GM10266 (cell line): ENCODE measurements at regions not wholly inside any gene's neighbourhood (a gene's known extent, or its start where the extent isn't known, plus 50 kb on each side); places are given as distances from the start of the nearest gene placed in this dataset.

ENCODE experiments used
- DNase-seq: peaks from one replicate; pipeline ENCODE4 v3.0.0; 2012; ENCODE audit errors: extremely low spot score
- CTCF ChIP-seq: IDR thresholded peaks from 2 replicates; pipeline ENCODE4 v1.5.1; 2012; ENCODE audit warnings: mild to moderate bottlenecking, low read depth; ENCODE audit not compliant: control insufficient read depth, insufficient read depth; ENCODE audit errors: missing control alignments

GRCh38 chr14:34009956-34010355 lies 59.1 kb upstream of the EGLN3 start:
- TF ChIP-seq CTCF, result no peak
- DNase-seq, result no peak

GRCh38 chr14:34007902-34008301 lies 57.0 kb upstream of the EGLN3 start:
- no peak for TF ChIP-seq CTCF
- DNase-seq, result no peak

- TF ChIP-seq CTCF, result no peak
- DNase-seq, result no peak
These were observed 55.0 kb upstream of the EGLN3 start for GRCh38 chr14:34005901-34006300.

- no peak for TF ChIP-seq CTCF
- DNase-seq, result no peak
These were observed 54.0 kb upstream of the EGLN3 start for GRCh38 chr14:34004881-34005280.

GRCh38 chr14:34003691-34004090 lies 52.8 kb upstream of the EGLN3 start:
- no peak for DNase-seq
- no peak for TF ChIP-seq CTCF

- TF ChIP-seq CTCF, result no peak
These were observed 52.3 kb upstream of the EGLN3 start for GRCh38 chr14:34003082-34003668.

More at GRCh38 chr14:34003082-34003668, 52.3 kb upstream of the EGLN3 start:
- no peak for DNase-seq
